SIG-M5 treated with dmso at 0.1 percent for 504 hours (cell line): ENCODE measurements at regions not wholly inside any gene's neighbourhood (a gene's known extent, or its start where the extent isn't known, plus 50 kb on each side); places are given as distances from the start of the nearest gene placed in this dataset.
"Not testable (repeated sequence)": the region's sequence is repeated elsewhere in the genome, so short reads cannot be mapped to it uniquely, and the experiment has no call there.

ENCODE experiments used
- DNase-seq: peaks from one replicate; lab custom pipeline; 2025; ENCODE audit not compliant: unreplicated experiment; lab: John Stamatoyannopoulos, UW

GRCh38 chr1:66455446-66455845, 78.5 kb upstream of the SGIP1 start:
- DNase-seq, result no peak

GRCh38 chr1:66460776-66461175, 73.2 kb upstream of the SGIP1 start:
- no peak for DNase-seq

GRCh38 chr1:66462313-66462712, 71.6 kb upstream of the SGIP1 start:
- no peak for DNase-seq

- no peak for DNase-seq
Observed at GRCh38 chr1:66464351-66464750, 69.6 kb upstream of the SGIP1 start.

- no peak for DNase-seq
Observed at GRCh38 chr1:66464802-66465201, 69.2 kb upstream of the SGIP1 start.

GRCh38 chr1:66466695-66467094, 67.3 kb upstream of the SGIP1 start:
- not testable (repeated sequence) for DNase-seq

- DNase-seq, result no peak
Observed at GRCh38 chr1:66468722-66469121, 65.2 kb upstream of the SGIP1 start.

- no peak for DNase-seq
Observed at GRCh38 chr1:66475940-66476339, 58.0 kb upstream of the SGIP1 start.

- DNase-seq, result no peak
Observed at GRCh38 chr1:66476774-66477173, 57.2 kb upstream of the SGIP1 start.

GRCh38 chr1:66478116-66478515, 55.8 kb upstream of the SGIP1 start:
- no peak for DNase-seq

- no peak for DNase-seq
Observed at GRCh38 chr1:66480162-66480561, 53.8 kb upstream of the SGIP1 start.

- DNase-seq, result not testable (repeated sequence)
Observed at GRCh38 chr1:66481215-66481614, 52.7 kb upstream of the SGIP1 start.
